Progenitor cell of endocrine pancreas (in vitro differentiated cells): ENCODE measurements at regions not wholly inside any gene's neighbourhood (a gene's known extent, or its start where the extent isn't known, plus 50 kb on each side); places are given as distances from the start of the nearest gene placed in this dataset.

Source experiments
- DNase-seq: peaks from one replicate; pipeline ENCODE4 v3.0.0; 2021; ENCODE audit warnings: low spot score; ENCODE audit not compliant: unreplicated experiment
- H3K27ac Mint-ChIP-seq: 2 replicates; pipeline ENCODE4 v1.8.0; 2021; ENCODE audit warnings: mild to moderate bottlenecking, moderate library complexity, mixed read lengths
- H3K27me3 Mint-ChIP-seq: 2 replicates; pipeline ENCODE4 v1.8.0; 2021; ENCODE audit warnings: mixed read lengths
- H3K36me3 Mint-ChIP-seq: 2 replicates; pipeline ENCODE4 v1.8.0; 2022; ENCODE audit warnings: mixed read lengths; ENCODE audit not compliant: insufficient read depth
- H3K4me1 Mint-ChIP-seq: 2 replicates; pipeline ENCODE4 v1.8.0; 2021; ENCODE audit warnings: low read depth, mixed read lengths
- H3K4me3 Mint-ChIP-seq: 2 replicates; pipeline ENCODE4 v1.8.0; 2021; ENCODE audit warnings: low read depth, mild to moderate bottlenecking, moderate library complexity, mixed read lengths
- H3K9me3 Mint-ChIP-seq: 2 replicates; pipeline ENCODE4 v1.8.0; 2021; ENCODE audit warnings: low read depth, mixed read lengths
- TF ChIP-seq, protein P1 (sequence below): fragments of 200-600 bp; sonication (generic); IDR thresholded peaks from one replicate; pipeline ENCODE4 v1.5.0; 2021; ENCODE audit warnings: antibody characterized with exemption, mild to moderate bottlenecking; ENCODE audit not compliant: unreplicated experiment

DNA sequence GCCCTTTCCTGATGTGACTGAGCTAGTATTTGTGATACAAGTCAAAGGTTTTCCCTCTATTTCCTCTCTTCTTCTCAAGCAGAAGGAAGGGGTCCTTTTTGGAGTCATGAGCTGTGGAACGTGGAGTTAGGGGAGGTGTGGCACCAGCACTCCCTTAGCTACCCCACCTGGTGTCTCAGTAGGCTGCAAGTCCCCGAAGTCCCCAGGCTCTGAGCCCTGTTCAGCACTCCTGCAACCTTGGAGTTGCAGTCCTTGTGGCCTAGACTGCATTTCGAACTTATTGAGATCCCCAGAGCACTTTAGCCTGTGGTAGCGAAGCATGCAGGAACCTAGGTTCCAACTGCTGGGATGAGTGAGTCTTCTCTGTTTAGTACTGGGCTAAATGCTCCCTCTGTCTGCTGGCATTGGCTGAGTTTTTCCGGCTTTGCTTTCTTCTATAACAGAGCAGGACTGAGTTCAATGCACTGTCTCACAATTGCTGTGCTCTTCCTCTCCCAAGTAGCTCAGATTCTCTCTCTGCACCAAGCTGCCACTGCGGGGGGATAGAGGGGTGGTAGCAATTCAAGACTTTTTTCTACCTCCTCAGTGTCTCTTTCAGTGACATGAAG is 600.7 kb upstream of the CDH9 start:
- TF ChIP-seq, protein P1, sequence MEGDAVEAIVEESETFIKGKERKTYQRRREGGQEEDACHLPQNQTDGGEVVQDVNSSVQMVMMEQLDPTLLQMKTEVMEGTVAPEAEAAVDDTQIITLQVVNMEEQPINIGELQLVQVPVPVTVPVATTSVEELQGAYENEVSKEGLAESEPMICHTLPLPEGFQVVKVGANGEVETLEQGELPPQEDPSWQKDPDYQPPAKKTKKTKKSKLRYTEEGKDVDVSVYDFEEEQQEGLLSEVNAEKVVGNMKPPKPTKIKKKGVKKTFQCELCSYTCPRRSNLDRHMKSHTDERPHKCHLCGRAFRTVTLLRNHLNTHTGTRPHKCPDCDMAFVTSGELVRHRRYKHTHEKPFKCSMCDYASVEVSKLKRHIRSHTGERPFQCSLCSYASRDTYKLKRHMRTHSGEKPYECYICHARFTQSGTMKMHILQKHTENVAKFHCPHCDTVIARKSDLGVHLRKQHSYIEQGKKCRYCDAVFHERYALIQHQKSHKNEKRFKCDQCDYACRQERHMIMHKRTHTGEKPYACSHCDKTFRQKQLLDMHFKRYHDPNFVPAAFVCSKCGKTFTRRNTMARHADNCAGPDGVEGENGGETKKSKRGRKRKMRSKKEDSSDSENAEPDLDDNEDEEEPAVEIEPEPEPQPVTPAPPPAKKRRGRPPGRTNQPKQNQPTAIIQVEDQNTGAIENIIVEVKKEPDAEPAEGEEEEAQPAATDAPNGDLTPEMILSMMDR: no peak
- DNase-seq: no peak
- no peak overlapping the region for H3K27ac Mint-ChIP-seq
- no peak overlapping the region for H3K4me3 Mint-ChIP-seq
- no peaks in the 10 kb centered on the region for H3K36me3 Mint-ChIP-seq
- H3K27me3 Mint-ChIP-seq: no peaks in the 10 kb centered on the region
- no peaks in the 10 kb centered on the region for H3K4me1 Mint-ChIP-seq
- H3K9me3 Mint-ChIP-seq: peaks cover 7% of the 10 kb centered on the region

DNA sequence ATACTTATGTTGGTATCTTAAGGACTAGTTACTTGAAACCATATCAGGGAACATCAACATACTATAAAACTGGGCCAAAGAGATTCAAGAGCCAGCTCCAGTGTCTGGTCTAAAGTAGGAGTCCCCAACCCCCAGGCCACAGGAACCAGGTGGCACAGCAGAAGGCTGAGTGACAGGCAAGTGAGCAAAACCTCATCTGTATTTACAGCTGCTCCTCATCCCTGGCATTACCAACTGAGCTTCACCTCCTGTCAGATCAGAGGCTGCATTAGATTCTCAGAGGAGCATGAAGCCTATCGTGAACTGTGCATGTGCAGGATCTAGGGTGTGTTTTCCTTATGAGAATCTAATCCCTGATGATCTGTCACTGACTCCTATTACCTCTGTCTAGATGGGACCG is 581.6 kb upstream of the CDH9 start:
- TF ChIP-seq, protein P1: no peak
- Mint-ChIP-seq H3K9me3 (no peaks in the 10 kb centered on the region), H3K36me3 (no peaks in the 10 kb centered on the region), H3K4me3 (no peak overlapping the region), H3K27ac (no peak overlapping the region), H3K4me1 (peaks cover 1% of the 10 kb centered on the region), H3K27me3 (no peaks in the 10 kb centered on the region)
- no peak for DNase-seq

DNA sequence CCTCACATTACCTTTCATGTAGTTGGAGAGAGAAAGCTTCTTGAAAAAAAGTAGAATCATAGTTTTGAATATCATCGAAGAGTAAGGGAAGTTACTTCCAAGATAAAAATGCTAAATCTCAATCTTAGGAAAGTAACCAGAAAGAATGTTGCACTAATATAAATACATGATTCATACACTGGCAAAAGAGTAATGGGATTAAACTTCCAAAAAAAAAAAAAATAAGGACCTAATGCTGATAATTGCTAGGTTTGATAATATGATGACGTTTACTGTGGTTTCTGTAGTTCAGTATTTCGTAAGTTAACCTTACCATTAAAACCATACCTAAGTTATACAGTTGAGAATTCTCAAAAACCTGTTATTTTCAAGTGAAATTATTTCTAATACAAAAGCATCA is 573.8 kb upstream of the CDH9 start:
- Mint-ChIP-seq H3K36me3 (no peaks in the 10 kb centered on the region), H3K27me3 (no peaks in the 10 kb centered on the region), H3K9me3 (no peaks in the 10 kb centered on the region), H3K27ac (no peak overlapping the region), H3K4me1 (peaks cover 8% of the 10 kb centered on the region), H3K4me3 (no peak overlapping the region)
- TF ChIP-seq, protein P1: no peak
- DNase-seq: no peak

DNA sequence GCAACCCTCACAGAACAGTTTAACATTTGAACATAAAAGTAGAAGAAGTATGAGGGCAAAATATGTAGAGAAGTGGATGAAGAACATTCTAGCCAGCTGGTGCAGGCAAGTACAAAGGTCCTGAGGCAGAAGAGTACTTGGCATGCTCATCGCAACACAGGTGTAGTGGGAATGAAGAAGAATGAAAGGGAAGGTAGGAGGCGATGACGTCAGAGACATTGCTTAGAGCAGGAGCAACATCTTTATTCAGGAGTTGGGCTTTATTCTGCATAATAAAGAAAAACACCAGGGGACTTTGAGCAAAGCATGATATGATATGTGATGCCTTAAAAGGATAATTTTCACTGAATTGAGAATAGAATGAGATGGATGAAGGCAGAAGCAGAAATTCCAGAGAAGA is 570.6 kb upstream of the CDH9 start:
- no peak overlapping the region for H3K4me3 Mint-ChIP-seq
- H3K27ac Mint-ChIP-seq: no peak overlapping the region
- H3K27me3 Mint-ChIP-seq: no peaks in the 10 kb centered on the region
- H3K36me3 Mint-ChIP-seq: no peaks in the 10 kb centered on the region
- TF ChIP-seq, protein P1: no peak
- H3K9me3 Mint-ChIP-seq: no peaks in the 10 kb centered on the region
- DNase-seq: no peak
- H3K4me1 Mint-ChIP-seq: no peaks in the 10 kb centered on the region

DNA sequence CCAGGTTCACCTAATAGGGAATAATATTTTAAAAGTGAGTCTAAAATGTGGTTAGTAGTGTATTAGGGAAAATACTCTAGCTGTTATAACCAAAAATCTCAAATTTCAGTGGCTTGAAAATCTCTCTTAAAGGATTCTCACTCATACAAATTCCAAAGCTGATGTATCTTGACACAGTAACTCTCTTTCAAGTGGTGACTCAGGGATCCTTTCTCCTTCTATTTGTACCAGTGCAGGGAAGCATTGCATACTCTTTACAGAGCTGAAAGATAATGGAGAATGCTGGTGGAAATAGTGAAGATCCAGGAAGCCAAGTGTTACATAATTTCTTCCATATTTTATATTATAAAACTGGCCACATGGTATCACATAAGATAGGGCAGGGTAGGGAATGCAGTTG is 560.2 kb upstream of the CDH9 start:
- peaks cover 2% of the 10 kb centered on the region for H3K4me1 Mint-ChIP-seq
- TF ChIP-seq, protein P1: no peak
- H3K9me3 Mint-ChIP-seq: peaks cover 3% of the 10 kb centered on the region
- H3K27ac Mint-ChIP-seq: no peak overlapping the region
- H3K36me3 Mint-ChIP-seq: no peaks in the 10 kb centered on the region
- H3K4me3 Mint-ChIP-seq: no peak overlapping the region
- no peak for DNase-seq
- no peaks in the 10 kb centered on the region for H3K27me3 Mint-ChIP-seq
